ENCODE measurements at regions not wholly inside any gene's neighbourhood (a gene's known extent, or its start where the extent isn't known, plus 50 kb on each side); places are given as distances from the start of the nearest gene placed in this dataset.

DNA sequence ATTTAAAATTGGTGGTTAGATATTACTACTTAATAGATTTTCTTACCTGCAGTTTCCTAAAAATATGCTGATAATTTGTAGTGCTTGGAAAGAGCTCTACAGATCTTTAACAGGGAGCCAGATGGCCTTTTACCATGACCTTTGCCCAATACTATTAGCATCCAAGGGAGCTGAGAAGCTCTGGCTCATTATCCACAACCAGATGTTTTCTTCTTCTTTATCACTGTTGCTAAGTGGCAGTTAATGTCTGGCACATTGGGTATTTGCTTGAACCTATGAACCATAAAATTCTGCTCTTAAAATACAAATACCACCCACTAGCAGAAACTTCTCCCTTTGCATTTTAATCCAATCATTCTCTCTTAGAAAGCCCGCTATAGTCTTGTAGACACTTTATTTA is 1480.3 kb downstream of the C4orf33 start:
- Histone ChIP-seq H3K4me1 (ENCODE audit: control insufficient read depth, insufficient read depth, low read length) (no peaks in the 10 kb centered on the region), H2AFZ (replicated peaks; ENCODE audit: low read length, poor library complexity) (no peak overlapping the region), H3K4me3 (ENCODE audit: insufficient read depth, low read depth, low read length) (no peak overlapping the region), H2BK15ac (ENCODE audit: low read depth, low read length) (no peak overlapping the region), H3K9me1 (ENCODE audit: insufficient read depth, low read length) (no peaks in the 10 kb centered on the region), H3K27me3 (ENCODE audit: control insufficient read depth, insufficient read depth, low read length) (no peaks in the 10 kb centered on the region), H2AK9ac (replicated peaks; ENCODE audit: low read depth, low read length, poor library complexity) (no peak overlapping the region), H3K4me2 (ENCODE audit: low read depth, low read length) (no peak overlapping the region), H3K14ac (replicated peaks; ENCODE audit: low read depth, low read length) (no peak overlapping the region), H2BK5ac (ENCODE audit: low read depth, low read length, poor library complexity, severe bottlenecking) (no peak overlapping the region), H3K9ac (ENCODE audit: low read depth, low read length) (no peak overlapping the region), H3K9me3 (ENCODE audit: control insufficient read depth, insufficient read depth, low read length) (no peaks in the 10 kb centered on the region), H4K5ac (ENCODE audit: low read depth, low read length) (no peak overlapping the region), H3K27ac (ENCODE audit: insufficient read depth, low read length) (no peak overlapping the region), H3K56ac (ENCODE audit: extremely low read depth, insufficient read depth, low read length) (no peak overlapping the region), H4K91ac (ENCODE audit: insufficient read depth, low read depth, low read length) (no peak overlapping the region), H4K8ac (ENCODE audit: low read depth in 2 of 2, low read length in 2 of 2) (no peak overlapping the region), H4K20me1 (ENCODE audit: insufficient read depth, low read length) (no peaks in the 10 kb centered on the region), H2AK5ac (ENCODE audit: low read depth, low read length) (no peak overlapping the region), H3K23ac (ENCODE audit: low read depth, low read length) (no peak overlapping the region), H3K79me1 (ENCODE audit: low read depth in 1 of 2, low read length in 2 of 2) (no peaks in the 10 kb centered on the region), H3K36me3 (ENCODE audit: control insufficient read depth, insufficient read depth, low read length) (no peaks in the 10 kb centered on the region), H2BK20ac (ENCODE audit: low read depth, low read length) (no peak overlapping the region), H3K18ac (ENCODE audit: low read depth, low read length) (no peak overlapping the region), H3K4ac (ENCODE audit: low read depth, low read length) (no peak overlapping the region), H2BK120ac (ENCODE audit: low read depth, low read length) (no peak overlapping the region)
- WGBS, 2 experiments (ENCODE audit: extremely low coverage in 2 of 2, insufficient read length in 1 of 2) = no CpG with 5 or more reads among the region's 1 CpG
- DNase-seq (no peak), ATAC-seq (ENCODE audit: low read depth) (no peak)
- no TSS peak for BruUV-seq (replicated peaks)
- intact Hi-C loops (cut with micrococcal nuclease) (no loop called here), dilution Hi-C loops (cut with HindIII; ENCODE audit: low sequenced_read_pairs, unreplicated experiment) (no loop called here), in situ Hi-C loops (cut with MboI; ENCODE audit: low sequenced_read_pairs) (no loop called here)
- ChIA-PET POLR2A (ENCODE audit: unreplicated experiment) (no interaction called here), CTCF (no interaction called here)
- no peak for TF ChIP-seq NFE2L2 (IDR thresholded peaks at IDR 0.05; ENCODE audit: low read depth, low read length)
- TF ChIP-seq MAZ (IDR thresholded peaks at IDR 0.05; ENCODE audit: borderline replicate concordance, low read depth, low read length) = no peak
- TF ChIP-seq SMC3 (IDR thresholded peaks at IDR 0.05; ENCODE audit: low read depth, low read length) = no peak
- TF ChIP-seq MAFK (IDR thresholded peaks at IDR 0.05; ENCODE audit: low read depth, low read length) = no peak
- TF ChIP-seq, protein P1, sequence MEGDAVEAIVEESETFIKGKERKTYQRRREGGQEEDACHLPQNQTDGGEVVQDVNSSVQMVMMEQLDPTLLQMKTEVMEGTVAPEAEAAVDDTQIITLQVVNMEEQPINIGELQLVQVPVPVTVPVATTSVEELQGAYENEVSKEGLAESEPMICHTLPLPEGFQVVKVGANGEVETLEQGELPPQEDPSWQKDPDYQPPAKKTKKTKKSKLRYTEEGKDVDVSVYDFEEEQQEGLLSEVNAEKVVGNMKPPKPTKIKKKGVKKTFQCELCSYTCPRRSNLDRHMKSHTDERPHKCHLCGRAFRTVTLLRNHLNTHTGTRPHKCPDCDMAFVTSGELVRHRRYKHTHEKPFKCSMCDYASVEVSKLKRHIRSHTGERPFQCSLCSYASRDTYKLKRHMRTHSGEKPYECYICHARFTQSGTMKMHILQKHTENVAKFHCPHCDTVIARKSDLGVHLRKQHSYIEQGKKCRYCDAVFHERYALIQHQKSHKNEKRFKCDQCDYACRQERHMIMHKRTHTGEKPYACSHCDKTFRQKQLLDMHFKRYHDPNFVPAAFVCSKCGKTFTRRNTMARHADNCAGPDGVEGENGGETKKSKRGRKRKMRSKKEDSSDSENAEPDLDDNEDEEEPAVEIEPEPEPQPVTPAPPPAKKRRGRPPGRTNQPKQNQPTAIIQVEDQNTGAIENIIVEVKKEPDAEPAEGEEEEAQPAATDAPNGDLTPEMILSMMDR (conservative IDR thresholded peaks at IDR 0.05; ENCODE audit: low read depth, low read length) = no peak
- no peak for TF ChIP-seq POLR2A (IDR thresholded peaks at IDR 0.05; ENCODE audit: low read depth, low read length)
- TF ChIP-seq FOS (IDR thresholded peaks at IDR 0.05; ENCODE audit: low read depth, low read length) = no peak
- TF ChIP-seq MXI1 (IDR thresholded peaks at IDR 0.05; ENCODE audit: borderline replicate concordance, low read depth, low read length) = no peak
- no peak for TF ChIP-seq RCOR1 (IDR thresholded peaks at IDR 0.05; ENCODE audit: insufficient replicate concordance, low read length)
- no peak for TF ChIP-seq BHLHE40 (IDR thresholded peaks at IDR 0.05; ENCODE audit: low read depth, low read length)
- no peak for TF ChIP-seq RAD21 (IDR thresholded peaks at IDR 0.05; ENCODE audit: low read length)
- TF ChIP-seq, protein P2, sequence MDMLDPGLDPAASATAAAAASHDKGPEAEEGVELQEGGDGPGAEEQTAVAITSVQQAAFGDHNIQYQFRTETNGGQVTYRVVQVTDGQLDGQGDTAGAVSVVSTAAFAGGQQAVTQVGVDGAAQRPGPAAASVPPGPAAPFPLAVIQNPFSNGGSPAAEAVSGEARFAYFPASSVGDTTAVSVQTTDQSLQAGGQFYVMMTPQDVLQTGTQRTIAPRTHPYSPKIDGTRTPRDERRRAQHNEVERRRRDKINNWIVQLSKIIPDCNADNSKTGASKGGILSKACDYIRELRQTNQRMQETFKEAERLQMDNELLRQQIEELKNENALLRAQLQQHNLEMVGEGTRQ (IDR thresholded peaks at IDR 0.05; ENCODE audit: low read depth, low read length) = no peak

All from IMR-90 (cell line).